AG10803 (cell line): ENCODE measurements at regions not wholly inside any gene's neighbourhood (a gene's known extent, or its start where the extent isn't known, plus 50 kb on each side); places are given as distances from the start of the nearest gene placed in this dataset.
A peak's percentile ranks its signal among the peaks of the same experiment; 100 is the strongest.

ENCODE experiments used
- DNase-seq: peaks from one replicate; pipeline ENCODE4 v3.0.0; 2010; ENCODE audit warnings: low read depth
- H3K4me3 ChIP-seq: 2 replicates; pipeline ENCODE4 v1.5.1; 2011; ENCODE audit warnings: mild to moderate bottlenecking, low read length, control low read depth
- TF ChIP-seq, protein P1 (sequence below): conservative IDR thresholded peaks from 2 replicates; pipeline ENCODE4 v1.5.1; 2011; ENCODE audit warnings: mild to moderate bottlenecking, low read length, control low read depth, inconsistent platforms

- H3K4me3 ChIP-seq: peak overlapping the region; percentile 39
- TF ChIP-seq, protein P1, sequence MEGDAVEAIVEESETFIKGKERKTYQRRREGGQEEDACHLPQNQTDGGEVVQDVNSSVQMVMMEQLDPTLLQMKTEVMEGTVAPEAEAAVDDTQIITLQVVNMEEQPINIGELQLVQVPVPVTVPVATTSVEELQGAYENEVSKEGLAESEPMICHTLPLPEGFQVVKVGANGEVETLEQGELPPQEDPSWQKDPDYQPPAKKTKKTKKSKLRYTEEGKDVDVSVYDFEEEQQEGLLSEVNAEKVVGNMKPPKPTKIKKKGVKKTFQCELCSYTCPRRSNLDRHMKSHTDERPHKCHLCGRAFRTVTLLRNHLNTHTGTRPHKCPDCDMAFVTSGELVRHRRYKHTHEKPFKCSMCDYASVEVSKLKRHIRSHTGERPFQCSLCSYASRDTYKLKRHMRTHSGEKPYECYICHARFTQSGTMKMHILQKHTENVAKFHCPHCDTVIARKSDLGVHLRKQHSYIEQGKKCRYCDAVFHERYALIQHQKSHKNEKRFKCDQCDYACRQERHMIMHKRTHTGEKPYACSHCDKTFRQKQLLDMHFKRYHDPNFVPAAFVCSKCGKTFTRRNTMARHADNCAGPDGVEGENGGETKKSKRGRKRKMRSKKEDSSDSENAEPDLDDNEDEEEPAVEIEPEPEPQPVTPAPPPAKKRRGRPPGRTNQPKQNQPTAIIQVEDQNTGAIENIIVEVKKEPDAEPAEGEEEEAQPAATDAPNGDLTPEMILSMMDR: peak; percentile 79
- peak; percentile 66 for DNase-seq
Measured at GRCh38 chrX:30971774-30972603, 82.9 kb upstream of the TAB3 start.

GRCh38 chrX:30967516-30967915 lies 78.5 kb upstream of the TAB3 start:
- H3K4me3 ChIP-seq: no peak overlapping the region
- no peak for DNase-seq
- TF ChIP-seq, protein P1: no peak

DNA sequence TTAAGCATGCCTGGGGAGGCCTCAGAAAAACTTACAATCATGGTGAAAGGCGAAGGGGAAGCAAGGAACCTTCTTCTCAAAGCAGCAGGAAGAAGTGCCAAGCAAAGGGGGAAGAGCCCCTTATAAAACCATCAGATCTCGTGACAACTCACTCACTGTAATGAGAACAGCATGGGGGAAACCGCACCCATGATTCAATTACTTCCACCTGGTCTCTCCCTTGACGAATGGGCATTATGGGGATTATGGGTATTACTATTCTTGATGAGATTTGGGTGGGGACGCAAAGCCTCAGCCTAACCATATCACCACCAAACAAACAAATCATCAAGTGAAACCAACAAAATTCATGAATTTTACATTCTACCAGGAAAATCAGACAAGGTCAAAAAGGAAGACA lies 76.7 kb upstream of the TAB3 start:
- TF ChIP-seq, protein P1: no peak
- H3K4me3 ChIP-seq: no peak overlapping the region
- DNase-seq: no peak

DNA sequence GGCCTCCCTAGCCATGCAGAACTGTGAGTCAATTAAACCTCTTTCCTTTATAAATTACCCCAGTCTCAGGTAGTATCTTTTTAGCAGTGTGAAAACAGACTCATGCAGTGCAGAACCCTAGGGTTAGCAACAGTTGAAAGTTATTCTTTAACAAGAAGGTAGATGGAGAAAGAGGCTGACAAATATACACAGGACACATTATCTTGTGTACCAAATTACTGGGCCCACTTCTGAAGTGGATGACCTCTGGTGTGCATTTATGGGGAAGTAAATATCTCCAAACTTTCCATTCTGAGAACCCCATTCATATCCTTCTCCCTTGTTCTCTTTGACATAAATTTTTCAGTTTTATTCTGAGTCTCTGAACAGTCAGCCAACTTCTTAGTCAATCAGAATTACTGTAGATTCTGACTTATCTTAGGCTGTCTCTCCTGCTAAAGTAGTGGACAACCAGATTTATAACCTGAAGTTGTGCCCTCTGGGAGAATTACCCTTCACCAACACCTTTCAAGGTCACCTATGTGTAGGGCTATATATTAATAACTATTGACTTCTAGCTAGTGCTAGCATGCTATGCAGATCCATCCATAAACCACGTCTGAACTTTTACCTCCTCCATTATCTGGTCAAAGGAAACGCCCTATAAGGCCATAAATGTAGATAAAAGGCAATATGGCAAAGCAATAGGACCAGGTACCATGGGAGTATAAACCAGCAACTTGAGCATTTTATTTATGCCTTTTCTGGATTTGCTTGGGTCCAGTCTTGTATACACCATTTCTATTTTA lies 72.5 kb upstream of the TAB3 start:
- TF ChIP-seq, protein P1: no peak
- DNase-seq: no peak
- H3K4me3 ChIP-seq: no peak overlapping the region

DNA sequence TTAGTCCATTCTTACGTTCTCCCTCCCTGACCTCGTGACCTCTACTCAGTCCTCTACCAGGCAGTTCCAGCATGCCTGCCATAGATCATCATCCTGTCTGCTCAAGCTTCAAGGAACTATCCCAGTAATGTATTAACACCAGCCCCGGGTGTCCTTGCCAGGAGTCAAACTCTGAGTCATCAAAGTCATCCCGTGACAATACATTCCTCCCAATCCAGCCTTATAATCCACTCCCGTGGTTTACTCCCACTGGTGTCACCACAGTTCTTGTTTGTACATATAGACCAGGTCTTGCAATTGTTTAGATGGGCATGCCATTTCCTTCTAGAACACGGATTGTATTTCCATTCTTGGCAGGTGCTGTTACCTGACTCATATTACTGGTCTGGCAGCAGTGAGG lies 68.7 kb upstream of the TAB3 start:
- TF ChIP-seq, protein P1: no peak
- DNase-seq: peak; percentile 59
- no peak overlapping the region for H3K4me3 ChIP-seq

DNA sequence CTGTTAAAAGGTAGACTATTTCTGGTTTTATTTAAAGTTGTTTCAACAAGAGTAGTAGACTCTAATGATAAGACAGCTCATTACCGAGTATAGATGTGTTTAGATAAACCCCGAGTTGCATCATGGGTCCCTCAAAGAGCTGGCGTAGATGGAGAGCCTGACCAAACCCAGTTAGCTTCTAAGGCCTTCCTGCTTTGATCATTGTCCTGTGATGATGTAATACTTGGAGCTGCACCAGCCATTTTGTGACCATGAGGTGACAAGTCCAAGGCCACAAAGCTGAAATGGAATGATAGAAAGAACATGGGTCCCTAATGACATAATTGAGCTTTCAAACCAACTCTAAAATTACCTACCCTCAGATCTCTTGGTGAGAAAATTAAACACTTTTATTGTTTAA lies 66.6 kb upstream of the TAB3 start:
- H3K4me3 ChIP-seq: no peak overlapping the region
- TF ChIP-seq, protein P1: no peak
- no peak for DNase-seq
